Loucy (cell line): ENCODE measurements at regions not wholly inside any gene's neighbourhood (a gene's known extent, or its start where the extent isn't known, plus 50 kb on each side); places are given as distances from the start of the nearest gene placed in this dataset.

ENCODE experiments used
- H2AFZ ChIP-seq: fragments of 200-600 bp; sonication (generic); 2 replicates; pipeline ENCODE4 v1.6.0; 2016; ENCODE audit warnings: antibody characterized with exemption, mild to moderate bottlenecking, low read length, moderate library complexity
- H3F3A ChIP-seq: fragments of 200-600 bp; 2 replicates; pipeline ENCODE4 v1.6.0; 2016; ENCODE audit warnings: antibody characterized with exemption, low read depth, mild to moderate bottlenecking
- H3K27me3 ChIP-seq: fragments of 200-600 bp; sonication (generic); 2 replicates; pipeline ENCODE4 v1.6.1; 2014; ENCODE audit warnings: low read length, mild to moderate bottlenecking; ENCODE audit not compliant: insufficient read depth, poor library complexity, severe bottlenecking
- H3K36me3 ChIP-seq: fragments of 200-600 bp; sonication (generic); 2 replicates; pipeline ENCODE4 v1.6.1; 2016; ENCODE audit warnings: low read length; ENCODE audit not compliant: insufficient read depth
- H3K4me1 ChIP-seq: fragments of 200-600 bp; sonication (generic); 2 replicates; pipeline ENCODE4 v1.5.1; 2014; ENCODE audit warnings: low read length, mild to moderate bottlenecking; ENCODE audit not compliant: insufficient read depth, poor library complexity, severe bottlenecking
- H3K4me2 ChIP-seq: fragments of 200-600 bp; sonication (generic); 2 replicates; pipeline ENCODE4 v1.6.0; 2014; ENCODE audit warnings: antibody characterized with exemption, low read length, low read depth, mild to moderate bottlenecking; ENCODE audit not compliant: poor library complexity, severe bottlenecking
- H3K4me3 ChIP-seq: fragments of 200-600 bp; sonication (generic); 2 replicates; pipeline ENCODE4 v1.5.1; 2014; ENCODE audit warnings: low read length, mild to moderate bottlenecking, mixed read lengths; ENCODE audit not compliant: poor library complexity, severe bottlenecking
- H3K79me2 ChIP-seq: fragments of 200-600 bp; sonication (generic); 2 replicates; pipeline ENCODE4 v1.6.1; 2014; ENCODE audit warnings: low read length; ENCODE audit not compliant: insufficient read depth
- H3K9ac ChIP-seq: fragments of 200-600 bp; sonication (generic); 2 replicates; pipeline ENCODE4 v1.6.0; 2014; ENCODE audit warnings: mild to moderate bottlenecking, low read depth, low read length, moderate library complexity; ENCODE audit not compliant: poor library complexity, severe bottlenecking
- H3K9me2 ChIP-seq: fragments of 200-600 bp; sonication (generic); replicated peaks from 2 replicates; pipeline ENCODE4 v1.6.1; 2016; ENCODE audit warnings: low read depth, low read length, mixed read lengths
- H3K9me3 ChIP-seq: fragments of 200-600 bp; sonication (generic); 2 replicates; pipeline ENCODE4 v1.6.1; 2014; ENCODE audit warnings: mild to moderate bottlenecking, antibody characterized with exemption, low read length, low read depth; ENCODE audit not compliant: insufficient read depth
- H4K20me1 ChIP-seq: fragments of 200-600 bp; sonication (generic); 2 replicates; pipeline ENCODE4 v1.6.0; 2014; ENCODE audit warnings: antibody characterized with exemption, low read length, mild to moderate bottlenecking; ENCODE audit not compliant: insufficient read depth, poor library complexity, severe bottlenecking
- CTCF ChIP-seq: fragments of 200-600 bp; sonication (generic); conservative IDR thresholded peaks from 2 replicates; pipeline ENCODE4 v1.5.1; 2014; ENCODE audit warnings: mild to moderate bottlenecking, antibody characterized with exemption, low read length
- EZH2phosphoT487 ChIP-seq: fragments of 200-600 bp; IDR thresholded peaks from 2 replicates; pipeline ENCODE4 v1.6.1; 2018; ENCODE audit warnings: antibody characterized with exemption, mild to moderate bottlenecking, moderate library complexity, borderline replicate concordance

- no peaks in the 10 kb centered on the region for H3K27me3 ChIP-seq
- no peak overlapping the region for H3K4me3 ChIP-seq
- no peaks in the 10 kb centered on the region for H4K20me1 ChIP-seq
- no peak overlapping the region for H3K9ac ChIP-seq
- no peaks in the 10 kb centered on the region for H3K9me3 ChIP-seq
- no peak overlapping the region for H3K4me2 ChIP-seq
- no peaks in the 10 kb centered on the region for H3K36me3 ChIP-seq
- H3K4me1 ChIP-seq: no peaks in the 10 kb centered on the region
- H3F3A ChIP-seq: no peaks in the 10 kb centered on the region
- H3K79me2 ChIP-seq: no peaks in the 10 kb centered on the region
- no peak overlapping the region for H2AFZ ChIP-seq
- TF ChIP-seq EZH2phosphoT487: no peak
- TF ChIP-seq CTCF: no peak
- no peaks in the 10 kb centered on the region for H3K9me2 ChIP-seq
Measured at GRCh38 chr16:17541324-17541723, 70.6 kb upstream of the XYLT1 start.

GRCh38 chr16:17538927-17539326, 68.2 kb upstream of the XYLT1 start:
- no peaks in the 10 kb centered on the region for H3K4me1 ChIP-seq
- no peaks in the 10 kb centered on the region for H3K79me2 ChIP-seq
- no peak overlapping the region for H2AFZ ChIP-seq
- H3K9ac ChIP-seq: no peak overlapping the region
- H3K4me2 ChIP-seq: no peak overlapping the region
- no peaks in the 10 kb centered on the region for H3K9me3 ChIP-seq
- H3K4me3 ChIP-seq: no peak overlapping the region
- no peaks in the 10 kb centered on the region for H3K9me2 ChIP-seq
- no peaks in the 10 kb centered on the region for H4K20me1 ChIP-seq
- H3K36me3 ChIP-seq: no peaks in the 10 kb centered on the region
- H3K27me3 ChIP-seq: no peaks in the 10 kb centered on the region
- no peaks in the 10 kb centered on the region for H3F3A ChIP-seq
- no peak for TF ChIP-seq EZH2phosphoT487

GRCh38 chr16:17532338-17532995, 61.7 kb upstream of the XYLT1 start:
- H3K4me3 ChIP-seq: peak overlapping the region; percentile 20

More at GRCh38 chr16:17532338-17532995, 61.7 kb upstream of the XYLT1 start:
- TF ChIP-seq EZH2phosphoT487 (no peak), CTCF (no peak)
- Histone ChIP-seq H3F3A (no peaks in the 10 kb centered on the region), H3K9me3 (no peaks in the 10 kb centered on the region), H3K27me3 (no peaks in the 10 kb centered on the region), H3K9me2 (no peaks in the 10 kb centered on the region), H4K20me1 (no peaks in the 10 kb centered on the region), H3K4me2 (peak overlapping the region; percentile 55), H3K79me2 (no peaks in the 10 kb centered on the region), H2AFZ (peak overlapping the region; percentile 66; the same call in 1 of the 2 replicates), H3K36me3 (no peaks in the 10 kb centered on the region), H3K9ac (no peak overlapping the region), H3K4me1 (peaks cover 10% of the 10 kb centered on the region)
